A549 (cell line): ENCODE measurements at regions not wholly inside any gene's neighbourhood (a gene's known extent, or its start where the extent isn't known, plus 50 kb on each side); places are given as distances from the start of the nearest gene placed in this dataset.
"Not testable (repeated sequence)": the region's sequence is repeated elsewhere in the genome, so short reads cannot be mapped to it uniquely, and the experiment has no call there.

Source experiments
- ATAC-seq, 2 experiments: fragments of 200-7000 bp in 1 of 2; fragments of >200 bp in 1 of 2; cut with Nextera tagmentation in 1 of 2; cut with Tn5 transposase in 1 of 2; 3 replicates each; pipeline versions ENCODE4 v1.8.0 to v1.9.1; 2018 to 2020; ENCODE audit warnings: mild to moderate bottlenecking in 1 of 2, moderate library complexity in 1 of 2
- CTCF ChIA-PET: fragments of 300-600 bp; sonication (Branson Sonifier 250); formaldehyde crosslinking; extraction: SDS; loops from one replicate; lab custom pipeline; 2021; ENCODE audit warnings: antibody characterized with exemption, inconsistent platforms; lab: Yijun Ruan, JAX
- POLR2A ChIA-PET: fragments of 350-600 bp; formaldehyde crosslinking; extraction: SDS; loops from one replicate; lab custom pipeline; 2021; ENCODE audit warnings: antibody characterized with exemption, inconsistent platforms; lab: Yijun Ruan, JAX
- DNase-seq, 2 experiments: peaks; one replicate each; pipeline versions ENCODE4 v3.0.0 to v3.0.0-alpha.2; 2011 to 2016; ENCODE audit warnings: low read depth in 1 of 2, low spot score in 1 of 2
- FAIRE-seq: peaks from 2 replicates; lab custom pipeline; 2011; peaks lifted over from hg19 to GRCh38; lab: Jason Lieb, UNC
- H3K27ac ChIP-seq, 2 experiments: fragments of >200 bp; sonication (Bioruptor Twin); formaldehyde crosslinking; 3 replicates each; pipeline ENCODE4 v1.5.1; 2016 to 2017
- H3K4me1 ChIP-seq: fragments of >200 bp; sonication (Bioruptor Twin); formaldehyde crosslinking; 3 replicates; pipeline ENCODE4 v1.6.1; 2016
- H3K4me2 ChIP-seq: fragments of >200 bp; sonication (Bioruptor Twin); formaldehyde crosslinking; 3 replicates; pipeline ENCODE4 v1.6.1; 2016
- H3K4me3 ChIP-seq: fragments of >200 bp; sonication (Bioruptor Twin); formaldehyde crosslinking; 3 replicates; pipeline ENCODE4 v1.5.1; 2016
- H3K9me3 ChIP-seq: fragments of >200 bp; sonication (Bioruptor Twin); formaldehyde crosslinking; 3 replicates; pipeline ENCODE4 v1.6.1; 2016
- CBX8 ChIP-seq: fragments of 200-600 bp; sonication (generic); IDR thresholded peaks from 2 replicates; pipeline ENCODE4 v1.6.1; 2016
- CEBPB ChIP-seq, 2 experiments: fragments of >200 bp in 1 of 2; sonication (Bioruptor Twin) in 1 of 2; formaldehyde crosslinking in 1 of 2; IDR thresholded peaks; 2 replicates each; pipeline ENCODE4 v1.6.1; 2012 to 2016
- EHF ChIP-seq: fragments of 250-450 bp; sonication (Bioruptor Pico); IDR thresholded peaks from 2 replicates; pipeline ENCODE4 v1.5.0; 2020; ENCODE audit warnings: mild to moderate bottlenecking
- EHMT2 ChIP-seq: fragments of 200-600 bp; sonication (generic); IDR thresholded peaks from 2 replicates; pipeline ENCODE4 v1.6.1; 2016; ENCODE audit warnings: antibody characterized with exemption, low read depth, mild to moderate bottlenecking, moderate library complexity
- EP300 ChIP-seq, 2 experiments: fragments of >200 bp; sonication (Bioruptor Twin); formaldehyde crosslinking; IDR thresholded peaks; 2 replicates in 1 of 2; 3 replicates in 1 of 2; pipeline ENCODE4 v1.6.1; 2016 to 2017
- FOSL2 ChIP-seq, 2 experiments: fragments of 450-650 bp in 1 of 2; fragments of >200 bp in 1 of 2; sonication (Bioruptor Twin) in 1 of 2; formaldehyde crosslinking; IDR thresholded peaks; 2 replicates each; pipeline versions ENCODE4 v1.5.0 to v1.6.1; 2016 to 2020; ENCODE audit warnings: mild to moderate bottlenecking in 1 of 2, moderate library complexity in 1 of 2
- FOXS1 ChIP-seq: fragments of 250-450 bp; sonication (Bioruptor Pico); IDR thresholded peaks from 2 replicates; pipeline ENCODE4 v1.5.0; 2020; ENCODE audit warnings: mild to moderate bottlenecking, moderate library complexity
- HES2 ChIP-seq: fragments of >200 bp; sonication (Bioruptor Twin); formaldehyde crosslinking; IDR thresholded peaks from 2 replicates; pipeline ENCODE4 v1.6.1; 2016
- HMGXB4 ChIP-seq: fragments of 250-450 bp; sonication (Bioruptor Pico); IDR thresholded peaks from 2 replicates; pipeline ENCODE4 v1.5.0; 2021; ENCODE audit warnings: mild to moderate bottlenecking, moderate library complexity, borderline replicate concordance
- KDM1A ChIP-seq: fragments of 200-600 bp; sonication (generic); IDR thresholded peaks from 2 replicates; pipeline ENCODE4 v1.6.1; 2016; ENCODE audit warnings: low read depth, mild to moderate bottlenecking
- KDM5A ChIP-seq: fragments of 200-600 bp; sonication (generic); IDR thresholded peaks from 2 replicates; pipeline ENCODE4 v1.6.1; 2016; ENCODE audit warnings: antibody characterized with exemption, mild to moderate bottlenecking
- MAFK ChIP-seq: fragments of 450-650 bp; IDR thresholded peaks from 2 replicates; pipeline ENCODE4 v1.6.1; 2014; ENCODE audit not compliant: partially characterized antibody
- PBX3 ChIP-seq: IDR thresholded peaks from 2 replicates; pipeline ENCODE4 v1.6.1; 2012
- PHF8 ChIP-seq: fragments of 200-600 bp; sonication (generic); IDR thresholded peaks from 2 replicates; pipeline ENCODE4 v1.6.1; 2016; ENCODE audit warnings: low read depth, mild to moderate bottlenecking, antibody characterized with exemption, moderate library complexity, borderline replicate concordance
- POLR2A ChIP-seq: IDR thresholded peaks from 2 replicates; pipeline ENCODE4 v1.6.1; 2012; ENCODE audit warnings: mild to moderate bottlenecking, low read length
- POLR2AphosphoS2 ChIP-seq: conservative IDR thresholded peaks from 2 replicates; pipeline ENCODE4 v1.6.1; 2012; ENCODE audit warnings: low read length, improper control_type of control experiment, inconsistent platforms
- RNF2 ChIP-seq: fragments of 200-600 bp; sonication (generic); IDR thresholded peaks from 2 replicates; pipeline ENCODE4 v1.6.1; 2016; ENCODE audit warnings: low read depth, mild to moderate bottlenecking, antibody characterized with exemption, moderate library complexity, borderline replicate concordance
- TFCP2L1 ChIP-seq: fragments of 250-450 bp; sonication (Bioruptor Pico); IDR thresholded peaks from 2 replicates; pipeline ENCODE4 v1.5.0; 2021; ENCODE audit warnings: mild to moderate bottlenecking
- TP53 ChIP-seq: fragments of 250-450 bp; sonication (Bioruptor Pico); IDR thresholded peaks from 2 replicates; pipeline ENCODE4 v1.5.0; 2021; ENCODE audit warnings: mild to moderate bottlenecking, moderate library complexity
- USF2 ChIP-seq: fragments of 450-650 bp; IDR thresholded peaks from 2 replicates; pipeline ENCODE4 v1.6.1; 2014; ENCODE audit warnings: antibody characterized with exemption
- ZFP36 ChIP-seq: fragments of 450-650 bp; IDR thresholded peaks from 2 replicates; pipeline ENCODE4 v1.6.1; 2014; ENCODE audit warnings: borderline replicate concordance; ENCODE audit not compliant: partially characterized antibody
- ZNF302 ChIP-seq: fragments of 250-450 bp; sonication (Bioruptor Pico); IDR thresholded peaks from 2 replicates; pipeline ENCODE4 v1.9.0; 2021; ENCODE audit warnings: inconsistent platforms, mild to moderate bottlenecking, moderate library complexity
- WGBS: methylation state at CpG from one replicate; pipeline ENCODE4 v1.1.6; 2017; ENCODE audit errors: missing lambda C conversion rate; 5-methylcytosine and 5-hydroxymethylcytosine counted together
- TF ChIP-seq, protein P1 (sequence below): fragments of 250-450 bp; sonication (Bioruptor Pico); IDR thresholded peaks from 2 replicates; pipeline ENCODE4 v1.5.0; 2020; ENCODE audit warnings: low read depth, mild to moderate bottlenecking, moderate library complexity

GRCh38 chr4:178003098-178003657, 560.9 kb upstream of the AGA start:
- ChIA-PET POLR2A (no interaction called here), CTCF (no interaction called here)
- Histone ChIP-seq H3K9me3 (no peaks in the 10 kb centered on the region), H3K27ac (no peak overlapping the region), H3K4me2 (no peak overlapping the region), H3K4me3 (no peak overlapping the region), H3K4me1 (no peaks in the 10 kb centered on the region)
- ATAC-seq (no peak), DNase-seq (no peak), FAIRE-seq (no peak)
- 36% methylated on average over 5 of the region's 5 CpGs for WGBS
- TF ChIP-seq CEBPB (IDR thresholded peaks at IDR 0.05): no peak
- TF ChIP-seq KDM1A: no peak
- TF ChIP-seq POLR2A: no peak
- TF ChIP-seq, protein P1, sequence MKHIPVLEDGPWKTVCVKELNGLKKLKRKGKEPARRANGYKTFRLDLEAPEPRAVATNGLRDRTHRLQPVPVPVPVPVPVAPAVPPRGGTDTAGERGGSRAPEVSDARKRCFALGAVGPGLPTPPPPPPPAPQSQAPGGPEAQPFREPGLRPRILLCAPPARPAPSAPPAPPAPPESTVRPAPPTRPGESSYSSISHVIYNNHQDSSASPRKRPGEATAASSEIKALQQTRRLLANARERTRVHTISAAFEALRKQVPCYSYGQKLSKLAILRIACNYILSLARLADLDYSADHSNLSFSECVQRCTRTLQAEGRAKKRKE (CRISPR knock-in tag): no peak
- no peak for TF ChIP-seq USF2
- no peak for TF ChIP-seq TFCP2L1 (CRISPR knock-in tag)
- no peak for TF ChIP-seq EHMT2
- no peak for TF ChIP-seq FOSL2 (IDR thresholded peaks at IDR 0.05)
- no peak; the same call in 1 of the 2 replicates for TF ChIP-seq FOSL2 (CRISPR knock-in tag; IDR thresholded peaks at IDR 0.05)
- TF ChIP-seq ZNF302: no peak
- TF ChIP-seq EHF: no peak
- no peak for TF ChIP-seq CBX8
- no peak for TF ChIP-seq POLR2AphosphoS2
- TF ChIP-seq PBX3: no peak
- no peak for TF ChIP-seq ZFP36
- no peak for TF ChIP-seq PHF8

GRCh38 chr4:178010596-178010995, 568.4 kb upstream of the AGA start:
- H3K4me3 ChIP-seq: no peak overlapping the region
- peak; percentile 84 for TF ChIP-seq MAFK
- no peak for TF ChIP-seq POLR2A
- no peaks in the 10 kb centered on the region for H3K9me3 ChIP-seq
- CTCF ChIA-PET: no interaction called here
- POLR2A ChIA-PET: no interaction called here
- no peak overlapping the region for H3K4me2 ChIP-seq
- ATAC-seq (no peak), FAIRE-seq (no peak), DNase-seq (no peak)
- H3K27ac ChIP-seq: no peak overlapping the region
- no peaks in the 10 kb centered on the region for H3K4me1 ChIP-seq
- 41% methylated on average over 3 of the region's 3 CpGs for WGBS

DNA sequence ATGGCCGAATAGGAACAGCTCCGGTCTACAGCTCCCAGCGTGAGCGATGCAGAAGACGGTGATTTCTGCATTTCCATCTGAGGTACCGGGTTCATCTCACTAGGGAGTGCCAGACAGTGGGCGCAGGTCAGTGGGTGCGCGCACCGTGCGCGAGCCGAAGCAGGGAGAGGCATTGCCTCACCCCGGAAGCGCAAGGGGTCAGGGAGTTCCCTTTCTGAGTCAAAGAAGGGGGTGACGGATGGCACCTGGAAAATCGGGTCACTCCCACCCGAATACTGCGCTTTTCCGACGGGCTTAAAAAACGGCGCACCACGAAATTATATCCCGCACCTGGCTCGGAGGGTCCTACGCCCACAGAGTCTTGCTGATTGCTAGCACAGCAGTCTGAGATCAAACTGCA, 572.8 kb upstream of the AGA start:
- H3K27ac ChIP-seq, CTCF ChIA-PET, ATAC-seq, DNase-seq, H3K4me1 ChIP-seq, POLR2A ChIA-PET, H3K9me3 ChIP-seq, H3K4me3 ChIP-seq, FAIRE-seq, H3K4me2 ChIP-seq: not testable (repeated sequence)
- WGBS: 72% methylated on average over 21 of the region's 27 CpGs

DNA sequence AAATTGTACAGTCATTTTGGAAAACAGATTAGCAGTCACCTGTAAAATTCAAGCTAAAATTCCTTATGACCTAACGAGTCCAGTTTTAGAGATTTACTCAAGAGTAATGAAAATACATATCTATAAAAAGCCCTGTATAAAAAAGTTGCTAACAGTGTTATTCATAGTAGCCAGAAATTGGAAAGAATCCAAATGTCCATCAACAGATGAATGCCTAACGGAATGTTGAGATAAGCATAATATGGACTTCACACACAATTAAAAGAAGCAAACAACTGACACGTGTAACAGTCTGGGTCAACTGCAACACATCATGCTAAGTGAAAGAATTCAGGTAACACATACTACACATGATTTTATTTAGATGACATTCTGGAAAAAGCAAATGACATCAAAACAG, 584.8 kb upstream of the AGA start:
- H3K27ac ChIP-seq: no peak overlapping the region
- no peak for FAIRE-seq
- TF ChIP-seq HES2 (no peak), RNF2 (no peak), EP300 (IDR thresholded peaks at IDR 0.05) (no peak), FOSL2 (IDR thresholded peaks at IDR 0.05) (no peak), FOSL2 (CRISPR knock-in tag; IDR thresholded peaks at IDR 0.05) (no peak), CBX8 (no peak), KDM5A (no peak), HMGXB4 (CRISPR knock-in tag) (no peak), FOXS1 (CRISPR knock-in tag) (no peak), TP53 (no peak), ZFP36 (no peak)
- POLR2A ChIA-PET: no interaction called here
- H3K4me3 ChIP-seq: no peak overlapping the region
- H3K4me1 ChIP-seq: no peaks in the 10 kb centered on the region
- H3K9me3 ChIP-seq: no peaks in the 10 kb centered on the region
- no peak overlapping the region for H3K4me2 ChIP-seq
- CTCF ChIA-PET: interaction anchor here (1.1 kb wide), 1 partner anchor 48 kb away, joined by 3 read pairs; no protein-coding TSS in a partner anchor
- WGBS: 33% methylated on average over 3 of the region's 3 CpGs
- ATAC-seq: no peak
- DNase-seq: no peak
